ENCODE measurements at regions not wholly inside any gene's neighbourhood (a gene's known extent, or its start where the extent isn't known, plus 50 kb on each side); places are given as distances from the start of the nearest gene placed in this dataset.

DNA sequence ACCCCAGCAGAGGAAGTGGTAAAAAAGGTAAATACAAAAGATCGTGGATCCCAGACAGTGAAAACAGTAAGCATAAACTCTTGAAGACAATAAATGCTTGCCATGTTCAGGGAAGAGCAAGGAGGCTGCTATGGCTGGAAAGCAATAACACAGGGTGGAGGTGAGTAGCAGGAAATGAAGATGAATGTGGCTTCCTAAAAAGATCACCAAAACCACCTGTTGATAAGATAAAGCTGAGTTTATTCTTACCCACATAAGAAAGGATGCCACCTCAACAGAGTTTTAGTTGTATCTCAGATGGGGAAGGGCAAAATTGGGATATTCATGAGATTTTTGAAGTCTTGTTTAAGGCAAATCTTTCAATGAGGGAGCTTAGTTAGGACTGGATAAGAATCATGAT lies 273.3 kb downstream of the MSX2 start:
- no peak overlapping the region for H3K27ac ChIP-seq
- no peaks in the 10 kb centered on the region for H3K27me3 ChIP-seq
- no peak overlapping the region for H3K4me3 ChIP-seq
- no peak for DNase-seq
- no peaks in the 10 kb centered on the region for H3K4me1 ChIP-seq
- TF ChIP-seq, protein P1, sequence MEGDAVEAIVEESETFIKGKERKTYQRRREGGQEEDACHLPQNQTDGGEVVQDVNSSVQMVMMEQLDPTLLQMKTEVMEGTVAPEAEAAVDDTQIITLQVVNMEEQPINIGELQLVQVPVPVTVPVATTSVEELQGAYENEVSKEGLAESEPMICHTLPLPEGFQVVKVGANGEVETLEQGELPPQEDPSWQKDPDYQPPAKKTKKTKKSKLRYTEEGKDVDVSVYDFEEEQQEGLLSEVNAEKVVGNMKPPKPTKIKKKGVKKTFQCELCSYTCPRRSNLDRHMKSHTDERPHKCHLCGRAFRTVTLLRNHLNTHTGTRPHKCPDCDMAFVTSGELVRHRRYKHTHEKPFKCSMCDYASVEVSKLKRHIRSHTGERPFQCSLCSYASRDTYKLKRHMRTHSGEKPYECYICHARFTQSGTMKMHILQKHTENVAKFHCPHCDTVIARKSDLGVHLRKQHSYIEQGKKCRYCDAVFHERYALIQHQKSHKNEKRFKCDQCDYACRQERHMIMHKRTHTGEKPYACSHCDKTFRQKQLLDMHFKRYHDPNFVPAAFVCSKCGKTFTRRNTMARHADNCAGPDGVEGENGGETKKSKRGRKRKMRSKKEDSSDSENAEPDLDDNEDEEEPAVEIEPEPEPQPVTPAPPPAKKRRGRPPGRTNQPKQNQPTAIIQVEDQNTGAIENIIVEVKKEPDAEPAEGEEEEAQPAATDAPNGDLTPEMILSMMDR (IDR thresholded peaks at IDR 0.05): no peak
- TF ChIP-seq POLR2A (IDR thresholded peaks at IDR 0.05): no peak
- no peaks in the 10 kb centered on the region for H3K36me3 ChIP-seq
- H3K9me3 ChIP-seq: no peaks in the 10 kb centered on the region

DNA sequence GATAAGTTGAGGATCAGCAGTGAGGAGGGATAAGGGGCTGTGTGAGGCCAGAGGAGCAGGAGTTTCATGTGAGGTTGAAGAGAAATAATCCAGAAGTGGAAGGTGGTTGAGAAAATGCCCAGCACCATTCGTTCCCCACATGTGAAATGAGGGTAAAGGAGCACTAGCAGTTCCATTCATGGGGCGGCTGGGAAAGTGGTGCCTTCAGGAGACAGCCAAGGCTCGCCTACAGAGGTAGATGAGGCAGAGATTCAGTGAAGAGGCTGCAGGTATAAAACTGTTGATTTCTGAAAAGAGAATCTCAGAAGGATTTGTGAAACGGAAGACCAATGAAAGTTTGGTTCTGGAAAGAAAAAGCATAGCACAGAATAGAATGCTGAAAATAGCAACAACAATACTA lies 272.6 kb downstream of the MSX2 start:
- Histone ChIP-seq H3K36me3 (no peaks in the 10 kb centered on the region), H3K9me3 (no peaks in the 10 kb centered on the region), H3K4me3 (no peak overlapping the region), H3K4me1 (no peaks in the 10 kb centered on the region), H3K27me3 (no peaks in the 10 kb centered on the region), H3K27ac (no peak overlapping the region)
- DNase-seq: no peak
- TF ChIP-seq, protein P1 (IDR thresholded peaks at IDR 0.05): no peak
- no peak for TF ChIP-seq POLR2A (IDR thresholded peaks at IDR 0.05)

DNA sequence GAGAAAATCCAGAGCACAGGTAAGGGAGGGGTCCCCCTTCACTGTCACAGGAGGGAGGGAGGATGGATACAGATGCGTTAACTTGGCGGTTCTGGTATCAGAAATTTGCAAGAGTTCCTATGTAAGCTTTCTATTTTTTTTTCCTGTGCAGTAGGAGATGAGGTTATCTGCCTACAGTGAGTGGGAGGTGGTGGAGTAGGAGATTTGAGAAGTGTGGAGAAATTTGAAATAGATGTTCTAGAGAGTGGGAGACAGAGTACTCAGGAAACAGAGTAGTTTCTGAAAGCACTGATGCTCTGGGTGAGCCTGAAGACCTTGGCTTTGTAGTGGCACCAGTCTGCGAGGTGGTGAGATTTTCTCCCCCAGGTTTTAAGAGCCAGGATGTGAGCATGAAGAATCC lies 271.4 kb downstream of the MSX2 start:
- H3K27me3 ChIP-seq: no peaks in the 10 kb centered on the region
- no peaks in the 10 kb centered on the region for H3K9me3 ChIP-seq
- H3K4me1 ChIP-seq: no peaks in the 10 kb centered on the region
- H3K4me3 ChIP-seq: no peak overlapping the region
- DNase-seq: no peak
- no peaks in the 10 kb centered on the region for H3K36me3 ChIP-seq
- H3K27ac ChIP-seq: no peak overlapping the region
- no peak for TF ChIP-seq POLR2A (IDR thresholded peaks at IDR 0.05)
- TF ChIP-seq, protein P1 (IDR thresholded peaks at IDR 0.05): no peak

DNA sequence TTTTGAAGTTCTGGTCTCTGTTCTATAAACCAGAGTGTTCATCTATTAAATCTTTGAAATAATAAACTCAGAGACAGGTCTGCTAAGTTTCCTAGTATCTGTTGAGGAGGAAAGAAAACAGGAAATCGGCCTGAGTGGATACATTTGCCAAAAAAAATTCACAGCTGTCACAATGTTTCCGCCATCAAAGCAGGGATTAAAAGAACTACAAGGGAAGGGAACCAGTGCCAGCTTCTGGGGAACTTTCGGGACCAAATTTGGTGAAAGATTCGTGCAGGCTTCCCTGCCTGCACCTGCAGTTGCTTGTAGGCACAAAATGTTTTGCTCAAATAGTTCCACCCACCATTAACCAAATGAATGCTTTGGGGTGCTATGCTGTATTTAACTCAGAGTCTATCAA lies 267.5 kb downstream of the MSX2 start:
- no peak for DNase-seq
- Histone ChIP-seq H3K9me3 (no peaks in the 10 kb centered on the region), H3K36me3 (no peaks in the 10 kb centered on the region), H3K27ac (no peak overlapping the region), H3K4me1 (no peaks in the 10 kb centered on the region), H3K27me3 (no peaks in the 10 kb centered on the region), H3K4me3 (no peak overlapping the region)
- no peak for TF ChIP-seq POLR2A (IDR thresholded peaks at IDR 0.05)
- TF ChIP-seq, protein P1 (IDR thresholded peaks at IDR 0.05): no peak

DNA sequence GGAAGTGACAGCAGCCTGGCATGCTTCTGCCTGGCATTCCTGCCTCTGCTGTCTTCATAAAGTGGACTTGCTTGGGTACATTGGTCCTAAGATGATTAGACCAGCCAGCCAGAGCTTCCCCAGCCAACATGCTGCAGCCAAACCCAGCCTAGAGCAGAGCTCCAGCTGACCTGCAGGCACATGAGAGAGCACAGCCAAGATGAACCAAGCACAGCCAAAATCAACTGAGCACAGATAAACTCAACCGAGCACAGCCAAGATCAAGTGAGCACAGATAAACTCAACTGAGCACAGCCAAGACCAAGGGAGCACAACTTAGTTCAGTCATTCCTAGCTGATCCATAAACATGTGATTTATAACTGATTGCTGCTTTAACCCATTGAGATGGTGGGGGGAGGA lies 266.5 kb downstream of the MSX2 start:
- no peak for TF ChIP-seq POLR2A (IDR thresholded peaks at IDR 0.05)
- TF ChIP-seq, protein P1 (IDR thresholded peaks at IDR 0.05): no peak
- H3K4me1 ChIP-seq: no peaks in the 10 kb centered on the region
- no peaks in the 10 kb centered on the region for H3K27me3 ChIP-seq
- H3K9me3 ChIP-seq: no peaks in the 10 kb centered on the region
- H3K36me3 ChIP-seq: no peaks in the 10 kb centered on the region
- H3K4me3 ChIP-seq: no peak overlapping the region
- no peak for DNase-seq
- H3K27ac ChIP-seq: no peak overlapping the region

DNA sequence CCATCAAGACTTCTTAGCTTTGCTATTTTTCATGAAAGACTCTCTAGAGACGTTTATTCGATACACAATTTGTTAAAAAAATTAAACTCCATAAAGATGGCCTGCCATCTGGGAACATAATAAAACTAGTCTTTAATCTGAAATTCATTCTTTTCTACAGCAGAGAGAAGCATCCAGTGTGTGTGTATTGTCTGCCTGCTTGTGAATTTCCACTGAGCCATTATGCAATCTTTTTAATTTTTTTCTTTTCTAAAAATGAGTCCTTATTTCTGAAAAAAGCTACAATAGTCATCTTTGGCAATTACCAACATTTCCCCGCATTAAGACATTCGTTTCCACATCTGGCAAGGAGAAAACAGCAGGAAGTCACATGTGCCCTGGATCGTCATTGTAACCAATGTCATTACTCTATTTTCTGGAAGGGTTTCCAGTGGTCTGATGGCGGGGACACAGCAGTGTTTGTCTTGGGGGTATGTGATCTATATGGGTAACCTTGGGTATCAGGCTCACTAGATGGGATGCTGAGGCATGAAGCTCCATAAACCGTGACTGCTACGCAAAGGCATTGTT lies 263.1 kb downstream of the MSX2 start:
- no peak overlapping the region for H3K27ac ChIP-seq
- DNase-seq: no peak
- no peaks in the 10 kb centered on the region for H3K4me1 ChIP-seq
- TF ChIP-seq POLR2A (IDR thresholded peaks at IDR 0.05): no peak
- TF ChIP-seq, protein P1 (IDR thresholded peaks at IDR 0.05): no peak
- H3K36me3 ChIP-seq: no peaks in the 10 kb centered on the region
- H3K9me3 ChIP-seq: no peaks in the 10 kb centered on the region
- no peak overlapping the region for H3K4me3 ChIP-seq
- H3K27me3 ChIP-seq: no peaks in the 10 kb centered on the region

Measured in Peyer's patch (tissue), 4 donors.